Thyroid gland (tissue), 4 donors: ENCODE measurements at regions not wholly inside any gene's neighbourhood (a gene's known extent, or its start where the extent isn't known, plus 50 kb on each side); places are given as distances from the start of the nearest gene placed in this dataset.

Experiments used
- POLR2A ChIP-seq, 2 donors: fragments of 450-650 bp; IDR thresholded peaks; one replicate each; pipeline ENCODE4 v1.6.1; 2017; ENCODE audit warnings: antibody characterized with exemption in 2 of 2, mild to moderate bottlenecking in 2 of 2, moderate library complexity in 1 of 2
- TF ChIP-seq, protein P1 (sequence below), 6 experiments: fragments of 200-600 bp in 3 of 6; fragments of 450-650 bp in 3 of 6; sonication (generic) in 3 of 6; IDR thresholded peaks; one replicate each; pipeline ENCODE4 v1.5.1; 2016 to 2019; ENCODE audit warnings: antibody characterized with exemption in 6 of 6, mild to moderate bottlenecking in 2 of 6, inconsistent platforms in 1 of 6, moderate library complexity in 1 of 6

DNA sequence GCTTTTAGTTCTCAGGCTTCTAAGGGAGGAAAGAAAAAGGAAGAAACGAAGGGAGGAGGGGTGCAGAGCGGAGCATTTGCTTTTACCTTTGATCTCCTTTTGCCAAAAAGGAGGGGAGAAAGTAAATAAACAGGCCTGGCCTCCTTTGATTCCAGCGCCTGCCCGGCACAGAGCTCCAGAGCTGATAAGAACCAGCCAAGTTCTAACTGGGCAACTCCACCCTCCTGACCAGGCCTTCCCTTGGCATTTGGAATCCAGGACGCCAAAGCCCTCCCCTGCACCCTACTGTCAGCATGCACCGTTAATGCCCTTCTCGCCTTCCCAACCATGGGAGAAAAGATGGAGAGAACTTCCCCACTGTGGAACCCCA is 120.8 kb upstream of the PTPN1 start:
- no peak for TF ChIP-seq POLR2A (IDR thresholded peaks at IDR 0.05)
- TF ChIP-seq, protein P1, sequence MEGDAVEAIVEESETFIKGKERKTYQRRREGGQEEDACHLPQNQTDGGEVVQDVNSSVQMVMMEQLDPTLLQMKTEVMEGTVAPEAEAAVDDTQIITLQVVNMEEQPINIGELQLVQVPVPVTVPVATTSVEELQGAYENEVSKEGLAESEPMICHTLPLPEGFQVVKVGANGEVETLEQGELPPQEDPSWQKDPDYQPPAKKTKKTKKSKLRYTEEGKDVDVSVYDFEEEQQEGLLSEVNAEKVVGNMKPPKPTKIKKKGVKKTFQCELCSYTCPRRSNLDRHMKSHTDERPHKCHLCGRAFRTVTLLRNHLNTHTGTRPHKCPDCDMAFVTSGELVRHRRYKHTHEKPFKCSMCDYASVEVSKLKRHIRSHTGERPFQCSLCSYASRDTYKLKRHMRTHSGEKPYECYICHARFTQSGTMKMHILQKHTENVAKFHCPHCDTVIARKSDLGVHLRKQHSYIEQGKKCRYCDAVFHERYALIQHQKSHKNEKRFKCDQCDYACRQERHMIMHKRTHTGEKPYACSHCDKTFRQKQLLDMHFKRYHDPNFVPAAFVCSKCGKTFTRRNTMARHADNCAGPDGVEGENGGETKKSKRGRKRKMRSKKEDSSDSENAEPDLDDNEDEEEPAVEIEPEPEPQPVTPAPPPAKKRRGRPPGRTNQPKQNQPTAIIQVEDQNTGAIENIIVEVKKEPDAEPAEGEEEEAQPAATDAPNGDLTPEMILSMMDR (IDR thresholded peaks at IDR 0.05) = no peak
